ENCODE measurements at regions not wholly inside any gene's neighbourhood (a gene's known extent, or its start where the extent isn't known, plus 50 kb on each side); places are given as distances from the start of the nearest gene placed in this dataset.

DNA sequence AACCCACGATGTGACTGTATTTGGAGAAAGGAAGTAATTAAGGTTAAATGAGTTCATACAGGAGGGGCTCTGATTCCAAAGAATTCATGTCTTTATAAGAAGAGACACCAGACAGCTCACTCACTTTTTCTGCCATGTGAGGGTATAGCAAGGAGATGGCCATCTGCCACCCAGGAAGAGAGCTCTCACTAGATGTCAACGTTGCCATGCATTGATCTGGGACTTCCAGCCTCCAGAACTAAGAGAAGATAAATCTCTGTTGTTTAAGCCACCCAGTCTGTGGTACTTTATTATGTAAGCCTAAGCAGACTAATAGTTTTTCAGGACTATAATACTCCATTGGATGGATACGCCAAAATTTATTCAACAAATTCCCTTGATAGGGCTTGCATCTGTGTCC lies 89.8 kb upstream of the RAD23B start:
- no peak for TF ChIP-seq EZH2 (IDR thresholded peaks at IDR 0.05; ENCODE audit: insufficient read depth, poor library complexity, severe bottlenecking)
- TF ChIP-seq EZH2phosphoT487 (IDR thresholded peaks at IDR 0.05; ENCODE audit: insufficient read depth, low read depth), result no peak

Data from GM23248 (cell line).